A549 (cell line): ENCODE measurements at regions not wholly inside any gene's neighbourhood (a gene's known extent, or its start where the extent isn't known, plus 50 kb on each side); places are given as distances from the start of the nearest gene placed in this dataset.

Source experiments
- BHLHE40 ChIP-seq: IDR thresholded peaks from 2 replicates; pipeline ENCODE4 v1.6.1; 2012; ENCODE audit warnings: low read depth, low read length, inconsistent platforms
- CEBPB ChIP-seq, 2 experiments: fragments of >200 bp in 1 of 2; sonication (Bioruptor Twin) in 1 of 2; formaldehyde crosslinking in 1 of 2; IDR thresholded peaks; 2 replicates each; pipeline ENCODE4 v1.6.1; 2012 to 2016
- CHD2 ChIP-seq: fragments of 150-350 bp; IDR thresholded peaks from 2 replicates; pipeline ENCODE4 v1.6.1; 2014; ENCODE audit warnings: low read length; ENCODE audit not compliant: partially characterized antibody
- EHF ChIP-seq: fragments of 250-450 bp; sonication (Bioruptor Pico); IDR thresholded peaks from 2 replicates; pipeline ENCODE4 v1.5.0; 2020; ENCODE audit warnings: mild to moderate bottlenecking
- EP300 ChIP-seq, 2 experiments: fragments of >200 bp; sonication (Bioruptor Twin); formaldehyde crosslinking; IDR thresholded peaks; 2 replicates in 1 of 2; 3 replicates in 1 of 2; pipeline ENCODE4 v1.6.1; 2016 to 2017
- HDAC2 ChIP-seq: fragments of 200-600 bp; sonication (generic); IDR thresholded peaks from 2 replicates; pipeline ENCODE4 v1.6.1; 2016
- NFE2L2 ChIP-seq: fragments of 150-350 bp; conservative IDR thresholded peaks from 2 replicates; pipeline ENCODE4 v1.6.1; 2014; ENCODE audit warnings: low read length
- RCOR1 ChIP-seq: fragments of 150-350 bp; IDR thresholded peaks from 2 replicates; pipeline ENCODE4 v1.6.1; 2014; ENCODE audit warnings: antibody characterized with exemption, low read length, low read depth
- USF2 ChIP-seq: fragments of 450-650 bp; IDR thresholded peaks from 2 replicates; pipeline ENCODE4 v1.6.1; 2014; ENCODE audit warnings: antibody characterized with exemption
- ZFP36 ChIP-seq: fragments of 450-650 bp; IDR thresholded peaks from 2 replicates; pipeline ENCODE4 v1.6.1; 2014; ENCODE audit warnings: borderline replicate concordance; ENCODE audit not compliant: partially characterized antibody
- TF ChIP-seq, protein P1 (sequence below): fragments of >200 bp; sonication (Bioruptor Twin); formaldehyde crosslinking; IDR thresholded peaks from 3 replicates; pipeline ENCODE4 v1.5.1; 2016
- TF ChIP-seq, protein P2 (sequence below): fragments of 150-350 bp; IDR thresholded peaks from 2 replicates; pipeline ENCODE4 v1.6.1; 2014; ENCODE audit warnings: low read depth, mild to moderate bottlenecking, low read length
- TF ChIP-seq, protein P3 (sequence below): IDR thresholded peaks from 2 replicates; pipeline ENCODE4 v1.6.1; 2012

DNA sequence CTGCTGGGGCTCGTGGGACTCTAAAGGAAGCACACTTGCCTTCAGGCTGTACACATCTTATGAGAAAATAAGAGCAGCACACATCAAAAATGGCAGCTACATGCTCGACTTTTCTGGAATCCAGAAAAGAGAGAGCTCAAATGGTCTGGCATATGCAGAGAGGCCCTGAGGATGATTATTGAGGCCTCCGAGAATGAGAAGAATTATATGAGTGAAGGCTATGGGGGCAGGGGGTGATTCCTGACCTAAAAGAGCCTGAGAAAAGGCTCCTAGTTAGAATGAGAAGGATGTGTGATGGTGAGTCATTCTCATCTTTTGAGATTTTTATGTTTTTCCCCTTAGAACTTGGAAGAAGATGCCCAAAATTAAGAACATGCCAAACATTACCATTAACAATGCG, 97.1 kb downstream of the HSPH1 start:
- TF ChIP-seq, protein P1, sequence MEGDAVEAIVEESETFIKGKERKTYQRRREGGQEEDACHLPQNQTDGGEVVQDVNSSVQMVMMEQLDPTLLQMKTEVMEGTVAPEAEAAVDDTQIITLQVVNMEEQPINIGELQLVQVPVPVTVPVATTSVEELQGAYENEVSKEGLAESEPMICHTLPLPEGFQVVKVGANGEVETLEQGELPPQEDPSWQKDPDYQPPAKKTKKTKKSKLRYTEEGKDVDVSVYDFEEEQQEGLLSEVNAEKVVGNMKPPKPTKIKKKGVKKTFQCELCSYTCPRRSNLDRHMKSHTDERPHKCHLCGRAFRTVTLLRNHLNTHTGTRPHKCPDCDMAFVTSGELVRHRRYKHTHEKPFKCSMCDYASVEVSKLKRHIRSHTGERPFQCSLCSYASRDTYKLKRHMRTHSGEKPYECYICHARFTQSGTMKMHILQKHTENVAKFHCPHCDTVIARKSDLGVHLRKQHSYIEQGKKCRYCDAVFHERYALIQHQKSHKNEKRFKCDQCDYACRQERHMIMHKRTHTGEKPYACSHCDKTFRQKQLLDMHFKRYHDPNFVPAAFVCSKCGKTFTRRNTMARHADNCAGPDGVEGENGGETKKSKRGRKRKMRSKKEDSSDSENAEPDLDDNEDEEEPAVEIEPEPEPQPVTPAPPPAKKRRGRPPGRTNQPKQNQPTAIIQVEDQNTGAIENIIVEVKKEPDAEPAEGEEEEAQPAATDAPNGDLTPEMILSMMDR, result no peak
- TF ChIP-seq CHD2 (no peak), USF2 (no peak), CEBPB (IDR thresholded peaks at IDR 0.05) (no peak), RCOR1 (no peak), HDAC2 (no peak), EP300 (IDR thresholded peaks at IDR 0.05) (no peak), BHLHE40 (no peak), ZFP36 (no peak), NFE2L2 (no peak), EHF (CRISPR knock-in tag) (no peak)
- TF ChIP-seq, protein P2, sequence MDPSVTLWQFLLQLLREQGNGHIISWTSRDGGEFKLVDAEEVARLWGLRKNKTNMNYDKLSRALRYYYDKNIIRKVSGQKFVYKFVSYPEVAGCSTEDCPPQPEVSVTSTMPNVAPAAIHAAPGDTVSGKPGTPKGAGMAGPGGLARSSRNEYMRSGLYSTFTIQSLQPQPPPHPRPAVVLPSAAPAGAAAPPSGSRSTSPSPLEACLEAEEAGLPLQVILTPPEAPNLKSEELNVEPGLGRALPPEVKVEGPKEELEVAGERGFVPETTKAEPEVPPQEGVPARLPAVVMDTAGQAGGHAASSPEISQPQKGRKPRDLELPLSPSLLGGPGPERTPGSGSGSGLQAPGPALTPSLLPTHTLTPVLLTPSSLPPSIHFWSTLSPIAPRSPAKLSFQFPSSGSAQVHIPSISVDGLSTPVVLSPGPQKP, result no peak
- TF ChIP-seq, protein P3, sequence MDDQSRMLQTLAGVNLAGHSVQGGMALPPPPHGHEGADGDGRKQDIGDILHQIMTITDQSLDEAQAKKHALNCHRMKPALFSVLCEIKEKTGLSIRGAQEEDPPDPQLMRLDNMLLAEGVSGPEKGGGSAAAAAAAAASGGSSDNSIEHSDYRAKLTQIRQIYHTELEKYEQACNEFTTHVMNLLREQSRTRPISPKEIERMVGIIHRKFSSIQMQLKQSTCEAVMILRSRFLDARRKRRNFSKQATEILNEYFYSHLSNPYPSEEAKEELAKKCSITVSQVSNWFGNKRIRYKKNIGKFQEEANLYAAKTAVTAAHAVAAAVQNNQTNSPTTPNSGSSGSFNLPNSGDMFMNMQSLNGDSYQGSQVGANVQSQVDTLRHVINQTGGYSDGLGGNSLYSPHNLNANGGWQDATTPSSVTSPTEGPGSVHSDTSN, result no peak
